ENCODE measurements at regions not wholly inside any gene's neighbourhood (a gene's known extent, or its start where the extent isn't known, plus 50 kb on each side); places are given as distances from the start of the nearest gene placed in this dataset.

DNA sequence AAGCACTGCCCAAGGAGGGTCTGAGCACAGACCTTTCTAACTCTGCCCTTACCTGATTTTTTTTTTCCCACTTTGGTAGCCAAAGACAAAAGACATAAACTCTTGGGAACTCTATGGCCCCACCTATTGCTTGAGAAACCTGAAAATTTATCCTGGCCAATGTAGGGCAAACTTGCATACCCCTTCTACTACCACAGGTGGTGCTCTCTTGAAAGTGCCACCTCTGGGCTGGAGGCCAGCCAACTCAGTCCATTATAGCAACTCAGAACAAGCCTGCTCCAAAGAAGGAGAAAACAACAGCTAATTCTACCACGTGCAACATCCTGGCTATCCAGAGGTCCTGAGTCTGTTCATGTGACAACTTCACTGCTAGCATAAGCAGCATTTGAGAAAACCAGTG, 55.7 kb upstream of the ABCD2 start:
- no peaks in the 10 kb centered on the region for H3K9me3 ChIP-seq (ENCODE audit: control insufficient read depth, low read depth, low read length)
- no peak overlapping the region for H3K4me3 ChIP-seq (ENCODE audit: control insufficient read depth in 2 of 3, extremely low read depth in 1 of 3, insufficient read depth in 2 of 3, low read depth in 1 of 3, low read length in 3 of 3)
- H3K79me2 ChIP-seq (ENCODE audit: control insufficient read depth, insufficient read depth, low read length): no peaks in the 10 kb centered on the region
- H2AFZ ChIP-seq (ENCODE audit: control insufficient read depth, low read length): no peak overlapping the region
- H4K20me1 ChIP-seq (ENCODE audit: control insufficient read depth, extremely low read depth, insufficient read depth, low read length): no peaks in the 10 kb centered on the region
- H3K27ac ChIP-seq (ENCODE audit: control insufficient read depth, insufficient read depth, low read length): no peak overlapping the region
- no peaks in the 10 kb centered on the region for H3K4me1 ChIP-seq (ENCODE audit: control insufficient read depth, extremely low read depth, insufficient read depth, low read length)
- H3K27me3 ChIP-seq (ENCODE audit: control insufficient read depth, extremely low read depth, insufficient read depth, low read length): no peaks in the 10 kb centered on the region
- dilution Hi-C loops (cut with MboI; ENCODE audit: extremely low pct_ligation_motif_present, low sequenced_read_pairs): no loop called here
- no peak for DNase-seq (ENCODE audit: low read depth, low spot score)
- H3K4me2 ChIP-seq (ENCODE audit: control insufficient read depth, extremely low read depth, insufficient read depth, low read depth, low read length): no peak overlapping the region
- no peak for FAIRE-seq
- no peak for TF ChIP-seq EZH2 (IDR thresholded peaks at IDR 0.05; ENCODE audit: low read length)
- TF ChIP-seq, protein P1, sequence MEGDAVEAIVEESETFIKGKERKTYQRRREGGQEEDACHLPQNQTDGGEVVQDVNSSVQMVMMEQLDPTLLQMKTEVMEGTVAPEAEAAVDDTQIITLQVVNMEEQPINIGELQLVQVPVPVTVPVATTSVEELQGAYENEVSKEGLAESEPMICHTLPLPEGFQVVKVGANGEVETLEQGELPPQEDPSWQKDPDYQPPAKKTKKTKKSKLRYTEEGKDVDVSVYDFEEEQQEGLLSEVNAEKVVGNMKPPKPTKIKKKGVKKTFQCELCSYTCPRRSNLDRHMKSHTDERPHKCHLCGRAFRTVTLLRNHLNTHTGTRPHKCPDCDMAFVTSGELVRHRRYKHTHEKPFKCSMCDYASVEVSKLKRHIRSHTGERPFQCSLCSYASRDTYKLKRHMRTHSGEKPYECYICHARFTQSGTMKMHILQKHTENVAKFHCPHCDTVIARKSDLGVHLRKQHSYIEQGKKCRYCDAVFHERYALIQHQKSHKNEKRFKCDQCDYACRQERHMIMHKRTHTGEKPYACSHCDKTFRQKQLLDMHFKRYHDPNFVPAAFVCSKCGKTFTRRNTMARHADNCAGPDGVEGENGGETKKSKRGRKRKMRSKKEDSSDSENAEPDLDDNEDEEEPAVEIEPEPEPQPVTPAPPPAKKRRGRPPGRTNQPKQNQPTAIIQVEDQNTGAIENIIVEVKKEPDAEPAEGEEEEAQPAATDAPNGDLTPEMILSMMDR (optimal IDR thresholded peaks at IDR 0.05 in 1 of 3, IDR thresholded peaks at IDR 0.05 in 1 of 3, conservative IDR thresholded peaks at IDR 0.05 in 1 of 3; ENCODE audit: extremely low read depth in 1 of 3, insufficient read depth in 2 of 3, low read length in 3 of 3): no peak
- no peak overlapping the region for H3K9ac ChIP-seq (ENCODE audit: control insufficient read depth, extremely low read depth, insufficient read depth, low read length)
- no peaks in the 10 kb centered on the region for H3K36me3 ChIP-seq (ENCODE audit: control insufficient read depth in 2 of 2, extremely low read depth in 1 of 2, insufficient read depth in 2 of 2, low read length in 2 of 2)
- no peaks in the 10 kb centered on the region for H3K9me1 ChIP-seq (ENCODE audit: control insufficient read depth, extremely low read depth, insufficient read depth, low read length)

DNA sequence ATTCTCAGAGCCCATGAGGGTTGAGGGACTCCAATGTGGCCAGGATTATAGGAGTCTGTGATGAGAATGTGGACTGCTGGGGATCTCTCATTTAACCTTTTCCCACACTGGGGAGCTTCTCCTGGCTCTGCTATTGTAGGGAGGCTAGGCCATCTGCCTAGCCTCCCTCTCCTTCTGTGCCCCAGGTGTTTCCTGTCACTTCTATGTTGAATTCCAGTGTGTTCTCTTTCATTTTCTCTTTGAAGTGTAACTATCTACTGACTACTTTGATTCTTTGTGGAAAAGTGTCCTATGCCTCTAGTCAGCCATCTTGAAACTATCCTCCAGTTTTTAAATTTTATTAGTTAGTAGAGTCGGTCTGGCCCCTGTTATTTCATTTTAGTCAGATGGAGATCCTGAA, 53.4 kb upstream of the ABCD2 start:
- Histone ChIP-seq H3K9me1 (ENCODE audit: control insufficient read depth, extremely low read depth, insufficient read depth, low read length) (no peaks in the 10 kb centered on the region), H3K36me3 (ENCODE audit: control insufficient read depth in 2 of 2, extremely low read depth in 1 of 2, insufficient read depth in 2 of 2, low read length in 2 of 2) (no peaks in the 10 kb centered on the region), H2AFZ (ENCODE audit: control insufficient read depth, low read length) (no peak overlapping the region), H4K20me1 (ENCODE audit: control insufficient read depth, extremely low read depth, insufficient read depth, low read length) (no peaks in the 10 kb centered on the region), H3K9ac (ENCODE audit: control insufficient read depth, extremely low read depth, insufficient read depth, low read length) (no peak overlapping the region), H3K9me3 (ENCODE audit: control insufficient read depth, low read depth, low read length) (no peaks in the 10 kb centered on the region), H3K79me2 (ENCODE audit: control insufficient read depth, insufficient read depth, low read length) (no peaks in the 10 kb centered on the region), H3K4me1 (ENCODE audit: control insufficient read depth, extremely low read depth, insufficient read depth, low read length) (no peaks in the 10 kb centered on the region), H3K4me3 (ENCODE audit: control insufficient read depth in 2 of 3, extremely low read depth in 1 of 3, insufficient read depth in 2 of 3, low read depth in 1 of 3, low read length in 3 of 3) (no peak overlapping the region), H3K27ac (ENCODE audit: control insufficient read depth, insufficient read depth, low read length) (no peak overlapping the region), H3K4me2 (ENCODE audit: control insufficient read depth, extremely low read depth, insufficient read depth, low read depth, low read length) (no peak overlapping the region), H3K27me3 (ENCODE audit: control insufficient read depth, extremely low read depth, insufficient read depth, low read length) (no peaks in the 10 kb centered on the region)
- TF ChIP-seq, protein P1 (optimal IDR thresholded peaks at IDR 0.05 in 1 of 3, IDR thresholded peaks at IDR 0.05 in 1 of 3, conservative IDR thresholded peaks at IDR 0.05 in 1 of 3; ENCODE audit: extremely low read depth in 1 of 3, insufficient read depth in 2 of 3, low read length in 3 of 3): no peak
- TF ChIP-seq EZH2 (IDR thresholded peaks at IDR 0.05; ENCODE audit: low read length): no peak
- FAIRE-seq (no peak), DNase-seq (ENCODE audit: low read depth, low spot score) (no peak)
- dilution Hi-C loops (cut with MboI; ENCODE audit: extremely low pct_ligation_motif_present, low sequenced_read_pairs): no loop called here
